GM18507 (cell line): ENCODE measurements at regions not wholly inside any gene's neighbourhood (a gene's known extent, or its start where the extent isn't known, plus 50 kb on each side); places are given as distances from the start of the nearest gene placed in this dataset.
"Not testable (repeated sequence)": the region's sequence is repeated elsewhere in the genome, so short reads cannot be mapped to it uniquely, and the experiment has no call there.

Source experiments
- DNase-seq: peaks from one replicate; pipeline ENCODE4 v3.0.0; 2011; ENCODE audit warnings: low read depth; ENCODE audit not compliant: insufficient read length; ENCODE audit errors: extremely low spot score
- FAIRE-seq: peaks from 2 replicates; lab custom pipeline; 2011; peaks lifted over from hg19 to GRCh38; lab: Jason Lieb, UNC

DNA sequence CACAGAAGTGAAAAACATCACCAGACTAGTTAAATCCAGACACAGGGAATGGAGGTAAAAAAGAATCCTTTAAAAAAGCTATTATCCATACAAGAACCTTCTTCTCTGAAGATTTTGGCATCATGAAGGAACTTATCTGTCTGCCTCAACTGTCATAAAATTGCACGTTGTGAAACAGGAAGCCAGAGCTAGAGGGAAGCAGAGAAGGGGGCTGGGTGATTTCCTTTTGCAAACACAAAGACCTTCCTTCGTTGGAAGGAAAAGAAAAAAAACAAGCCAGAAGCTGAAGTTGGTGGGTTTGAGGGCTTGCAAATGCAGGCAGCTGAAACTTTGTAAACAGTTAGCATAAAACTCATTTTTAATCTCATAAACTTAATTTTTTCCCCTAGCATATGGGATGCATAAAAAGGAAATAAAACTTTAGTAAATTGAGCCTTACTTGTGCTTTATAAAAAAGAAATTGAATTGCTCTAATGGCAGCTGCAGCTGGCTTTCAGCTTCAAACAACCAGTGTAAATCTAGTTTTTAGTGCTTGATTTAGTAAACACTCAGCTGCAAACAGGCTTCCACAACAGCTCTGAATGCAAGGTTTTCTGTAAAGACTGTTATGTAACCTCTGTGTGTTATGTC, 101.6 kb downstream of the OTUD1 start:
- no peak for FAIRE-seq
- no peak for DNase-seq

DNA sequence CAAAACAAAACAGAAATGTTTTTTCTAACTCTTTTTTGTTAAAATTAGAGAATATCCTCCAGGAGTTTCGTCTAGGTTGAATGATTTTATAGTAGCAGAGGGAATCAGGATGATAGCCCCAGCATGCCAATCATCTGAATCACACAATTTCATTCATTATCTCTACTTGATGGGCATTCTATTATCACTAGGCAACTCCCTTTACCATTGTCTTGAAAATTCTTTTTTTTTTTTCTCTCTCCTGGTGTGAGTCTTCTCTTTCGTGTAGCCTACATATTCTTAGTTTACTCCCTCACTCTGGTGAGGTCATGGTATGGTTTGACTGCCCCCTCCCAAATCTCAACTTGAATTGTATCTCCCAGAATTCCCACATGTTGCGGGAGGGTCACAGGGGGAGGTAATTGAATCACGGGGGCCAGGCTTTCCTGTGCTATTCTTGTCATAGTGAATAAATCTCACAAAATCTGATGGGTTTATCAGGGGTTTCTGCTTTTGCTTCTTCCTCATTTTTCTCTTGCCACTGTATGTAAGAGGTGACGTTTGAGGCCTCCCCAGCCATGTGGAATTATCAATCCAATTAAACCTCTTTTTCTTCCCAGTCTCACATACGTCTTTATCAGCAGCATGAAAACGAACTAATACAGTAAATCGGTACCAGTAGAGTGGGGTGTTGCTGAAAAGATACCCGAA, 105.0 kb downstream of the OTUD1 start:
- DNase-seq (no peak), FAIRE-seq (no peak)

- DNase-seq, FAIRE-seq: not testable (repeated sequence)
Measured at GRCh38 chr10:23545866-23546265, 107.0 kb downstream of the OTUD1 start.

- no peak for DNase-seq
- no peak for FAIRE-seq
Measured at GRCh38 chr10:23556727-23557440, 118.0 kb downstream of the OTUD1 start.

DNA sequence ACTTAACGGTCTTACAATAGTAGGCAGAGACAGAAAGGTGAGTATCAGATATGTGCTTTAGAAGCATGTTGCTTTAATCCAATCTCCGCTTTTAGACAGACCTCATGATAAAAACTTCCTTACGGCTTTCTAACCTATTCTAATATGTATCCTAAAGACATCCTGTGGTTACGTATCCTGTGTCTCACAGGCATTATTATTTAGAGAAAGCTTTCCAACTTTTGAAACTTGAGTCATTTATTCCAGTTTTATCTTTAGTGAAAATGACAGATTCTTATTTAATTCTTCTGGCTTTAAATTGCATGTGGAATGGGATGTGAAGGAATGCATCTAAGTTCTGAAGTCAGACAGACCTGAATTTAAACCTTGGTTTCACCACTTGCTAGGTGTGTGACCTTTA, 118.9 kb downstream of the OTUD1 start:
- DNase-seq (no peak), FAIRE-seq (no peak)

DNA sequence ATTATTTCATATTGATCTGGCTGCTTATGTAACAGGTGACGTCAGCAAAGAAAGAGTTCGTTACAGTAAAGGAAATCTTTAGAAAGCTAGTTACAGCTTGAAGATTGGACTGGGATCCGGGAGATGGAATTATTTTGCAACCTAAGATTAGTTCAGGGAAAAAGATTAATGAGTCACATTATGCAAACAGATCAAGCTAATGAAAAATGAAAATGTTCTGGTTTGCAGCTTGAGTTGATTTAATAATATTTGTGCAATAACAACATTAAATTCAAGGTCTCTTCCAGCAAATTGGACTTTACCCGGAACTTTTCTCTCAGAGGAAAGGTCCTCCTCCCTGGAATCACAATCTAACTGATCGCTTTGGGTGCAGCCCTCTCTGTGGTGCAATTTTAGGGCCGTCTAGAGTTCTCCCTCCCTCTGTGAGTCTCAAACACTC, 119.5 kb downstream of the OTUD1 start:
- FAIRE-seq = no peak
- no peak for DNase-seq

DNA sequence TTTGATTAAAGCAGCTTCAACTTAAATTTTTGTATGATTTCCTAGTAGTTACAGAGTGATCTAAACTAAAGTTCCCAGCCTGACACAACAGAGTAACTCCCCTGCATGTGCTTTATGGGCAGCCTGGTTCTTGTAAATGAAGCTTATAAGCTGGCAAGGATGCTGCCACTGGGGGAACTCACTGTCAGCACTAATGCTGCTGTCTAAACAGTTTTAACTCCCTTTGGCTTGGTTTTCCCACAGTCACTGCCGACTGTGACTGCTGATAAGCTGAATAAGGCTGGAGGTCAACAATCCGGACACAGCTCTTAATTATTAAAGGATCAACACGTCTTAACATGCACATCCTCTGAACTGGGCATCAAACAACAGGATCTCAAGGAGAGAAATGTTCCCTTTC, 130.1 kb downstream of the OTUD1 start:
- DNase-seq = no peak
- no peak for FAIRE-seq

GRCh38 chr10:23571884-23572283, 133.0 kb downstream of the OTUD1 start:
- no peak for DNase-seq
- FAIRE-seq = no peak

- FAIRE-seq (no peak), DNase-seq (no peak)
Measured at GRCh38 chr10:23581906-23582450, 143.1 kb downstream of the OTUD1 start.

- FAIRE-seq (no peak), DNase-seq (no peak)
Measured at GRCh38 chr10:23584396-23584795, 145.5 kb downstream of the OTUD1 start.

DNA sequence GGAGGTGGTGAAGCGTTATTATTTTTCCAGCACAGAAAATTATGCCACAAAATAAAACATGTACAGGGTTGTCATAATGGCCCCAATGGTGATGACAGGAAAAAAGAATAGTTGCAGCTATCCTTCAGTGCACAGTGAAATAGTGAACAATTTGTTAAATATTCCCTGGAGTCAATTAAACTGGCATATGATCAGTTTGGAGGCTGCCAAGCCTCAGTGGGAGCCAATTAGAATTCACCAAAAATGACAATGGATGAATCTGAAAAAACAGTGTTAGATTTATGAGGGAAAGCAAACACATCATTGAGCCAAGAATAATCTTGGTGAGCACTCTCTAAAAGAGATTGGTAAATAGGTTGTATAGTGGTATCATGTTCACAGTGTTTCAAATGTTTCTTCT, 146.3 kb downstream of the OTUD1 start:
- DNase-seq = no peak
- no peak for FAIRE-seq

DNA sequence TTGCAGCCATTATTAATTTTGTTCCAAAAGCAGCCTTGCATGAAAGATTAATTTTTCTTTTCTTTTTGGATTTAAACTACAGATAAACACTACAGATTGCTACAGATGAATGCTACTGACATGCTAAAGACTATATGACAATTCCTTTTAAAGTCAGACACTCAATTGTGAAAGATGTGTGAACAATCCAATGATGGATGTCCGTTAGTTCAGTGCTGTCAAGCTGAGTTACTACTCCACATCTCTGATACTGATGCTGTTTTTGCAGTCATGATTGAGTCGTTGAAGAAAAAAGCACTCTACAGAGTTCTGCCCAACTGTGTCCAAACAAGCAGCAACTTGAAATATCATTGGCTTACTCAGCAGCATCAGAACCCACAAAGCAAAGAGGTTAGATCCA, 146.8 kb downstream of the OTUD1 start:
- no peak for DNase-seq
- no peak for FAIRE-seq

- not testable (repeated sequence) for DNase-seq, FAIRE-seq
Measured at GRCh38 chr10:23595278-23595677, 156.4 kb downstream of the OTUD1 start.

DNA sequence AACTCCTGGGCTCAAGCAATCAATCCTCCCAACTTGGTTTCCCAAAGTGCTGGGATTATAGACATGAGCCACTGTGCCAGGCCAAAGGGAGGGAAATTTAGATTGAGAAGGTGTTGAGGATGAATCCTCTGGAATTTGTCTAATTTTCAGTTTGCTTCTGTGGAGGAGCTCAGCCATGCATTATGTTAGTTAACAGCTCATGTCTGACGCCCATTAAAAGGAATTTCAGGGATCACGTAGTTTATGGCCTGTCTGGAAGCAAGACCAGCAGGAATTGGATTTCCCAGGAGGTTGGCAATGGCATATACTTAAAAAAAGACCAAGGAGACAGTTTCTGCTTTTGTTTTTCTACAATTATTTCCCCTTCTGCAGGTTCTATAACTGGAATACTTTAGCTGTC, 165.7 kb downstream of the OTUD1 start:
- FAIRE-seq = no peak
- DNase-seq = no peak

- FAIRE-seq = no peak
- DNase-seq = no peak
Measured at GRCh38 chr10:23606456-23606855, 167.6 kb downstream of the OTUD1 start.

DNA sequence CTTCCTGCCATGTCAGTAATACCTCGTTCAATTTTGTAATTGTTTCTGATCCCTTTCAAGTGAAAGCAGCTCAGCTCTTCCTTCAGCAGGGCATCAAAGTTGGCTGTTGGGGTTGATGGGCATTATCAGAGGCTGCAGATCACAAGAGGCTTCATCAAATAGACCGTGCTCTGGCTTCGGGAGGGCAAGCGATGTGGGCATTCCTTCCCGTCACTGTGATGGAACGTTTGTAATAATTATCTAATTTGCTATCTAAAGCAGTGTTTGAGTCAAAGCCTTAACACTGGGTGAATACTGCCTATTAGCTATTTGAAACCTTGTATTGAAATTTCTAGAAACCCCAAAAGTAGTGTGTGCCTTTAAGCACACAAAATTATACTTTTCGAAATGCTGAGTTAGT, 170.1 kb downstream of the OTUD1 start:
- DNase-seq (no peak), FAIRE-seq (no peak)

- FAIRE-seq (no peak), DNase-seq (no peak)
Measured at GRCh38 chr10:23610626-23611307, 171.9 kb downstream of the OTUD1 start.

- DNase-seq (no peak), FAIRE-seq (no peak)
Measured at GRCh38 chr10:23611308-23612029, 172.6 kb downstream of the OTUD1 start.

DNA sequence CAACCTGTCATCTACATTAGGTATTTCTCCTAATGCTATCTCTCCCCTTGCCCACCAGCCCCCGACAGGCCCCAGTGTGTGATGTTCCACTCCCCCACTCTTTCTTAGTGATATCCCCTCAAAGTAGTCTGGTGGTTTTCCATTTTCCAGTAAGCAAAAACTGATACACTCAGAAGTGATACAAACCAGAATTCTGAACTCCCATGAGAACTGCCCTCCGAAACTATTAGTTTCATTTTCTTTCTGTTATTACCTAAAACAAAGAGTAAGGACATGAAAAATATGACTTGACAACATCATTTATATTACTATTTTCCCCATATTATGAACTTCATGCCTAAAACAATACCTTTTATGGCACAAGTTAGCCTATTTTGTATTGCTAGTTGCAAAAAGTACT, 175.0 kb downstream of the OTUD1 start:
- no peak for DNase-seq
- FAIRE-seq = peak; percentile 64
